ENCODE measurements at regions not wholly inside any gene's neighbourhood (a gene's known extent, or its start where the extent isn't known, plus 50 kb on each side); places are given as distances from the start of the nearest gene placed in this dataset.

DNA sequence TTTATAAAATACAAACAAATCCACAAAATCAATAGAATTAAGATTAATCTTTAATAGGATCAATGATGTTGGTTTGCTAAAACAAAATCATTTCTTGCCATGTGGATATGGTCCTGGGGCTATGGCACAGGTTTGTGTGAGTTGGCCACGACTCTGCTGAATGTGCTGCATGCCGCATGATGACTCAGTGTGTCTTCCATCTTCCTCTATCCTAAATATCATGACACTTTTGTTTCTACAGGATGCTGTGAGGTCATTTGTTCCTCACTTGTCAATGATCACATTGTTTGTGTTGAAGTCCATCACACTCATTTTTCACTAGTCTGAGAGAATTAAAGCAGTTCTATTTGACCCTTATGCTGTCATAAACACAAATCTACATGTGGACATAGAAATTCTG is 167.2 kb upstream of the ZBED5 start:
- Histone ChIP-seq H3K9ac (ENCODE audit: low read depth in 1 of 3, low read length in 3 of 3) (no peak overlapping the region), H3K9me3 (ENCODE audit: control insufficient read depth in 3 of 3, low read length in 3 of 3) (no peaks in the 10 kb centered on the region), H3K4me3 (ENCODE audit: low read length in 3 of 3) (no peak overlapping the region), H3K27me3 (ENCODE audit: control insufficient read depth in 3 of 3, insufficient read depth in 3 of 3, low read length in 3 of 3) (no peaks in the 10 kb centered on the region), H3K27ac (ENCODE audit: low read depth, low read length) (no peak overlapping the region), H3K4me1 (ENCODE audit: control insufficient read depth in 3 of 3, insufficient read depth in 3 of 3, low read length in 3 of 3) (peaks cover 0 to 5% (median 0%) of the 10 kb centered on the region in 3 donors), H3K36me3 (ENCODE audit: control insufficient read depth in 3 of 3, insufficient read depth in 3 of 3, low read length in 3 of 3) (no peaks in the 10 kb centered on the region)

DNA sequence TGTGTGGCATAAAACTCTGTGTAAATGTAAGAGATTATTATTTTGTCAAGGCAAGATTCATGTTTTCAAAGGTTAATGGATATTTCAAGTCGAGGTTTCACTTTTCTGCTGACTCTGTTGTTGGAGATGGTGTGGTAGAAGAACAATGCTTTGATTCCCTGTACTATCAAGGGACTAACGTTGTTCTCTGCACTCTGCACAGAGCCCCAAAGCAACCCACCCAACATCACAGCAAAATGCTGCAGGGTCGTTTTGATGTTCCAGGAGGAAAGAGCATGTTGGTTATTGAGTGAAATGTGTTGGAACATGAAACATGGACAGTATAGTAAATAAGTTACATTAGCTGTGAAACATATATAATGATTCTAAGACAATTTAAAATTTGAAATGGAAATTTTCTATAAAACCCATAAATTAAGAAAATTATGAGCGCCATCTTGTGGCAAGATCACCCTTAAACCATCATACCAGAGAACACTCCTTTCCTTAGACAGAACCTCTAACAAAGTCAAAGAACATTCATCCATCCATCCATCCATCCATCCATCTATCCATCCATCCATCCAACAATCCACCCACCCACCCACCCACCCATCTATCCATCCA is 164.4 kb upstream of the ZBED5 start:
- H3K27me3 ChIP-seq (ENCODE audit: control insufficient read depth in 3 of 3, insufficient read depth in 3 of 3, low read length in 3 of 3), result no peaks in the 10 kb centered on the region
- H3K9me3 ChIP-seq (ENCODE audit: control insufficient read depth in 3 of 3, low read length in 3 of 3), result no peaks in the 10 kb centered on the region
- H3K36me3 ChIP-seq (ENCODE audit: control insufficient read depth in 3 of 3, insufficient read depth in 3 of 3, low read length in 3 of 3), result no peaks in the 10 kb centered on the region
- H3K27ac ChIP-seq (ENCODE audit: low read depth, low read length), result no peak overlapping the region
- peaks cover 0 to 5% (median 0%) of the 10 kb centered on the region in 3 donors for H3K4me1 ChIP-seq (ENCODE audit: control insufficient read depth in 3 of 3, insufficient read depth in 3 of 3, low read length in 3 of 3)
- no peak overlapping the region for H3K9ac ChIP-seq (ENCODE audit: low read depth in 1 of 3, low read length in 3 of 3)
- H3K4me3 ChIP-seq (ENCODE audit: low read length in 3 of 3), result no peak overlapping the region

DNA sequence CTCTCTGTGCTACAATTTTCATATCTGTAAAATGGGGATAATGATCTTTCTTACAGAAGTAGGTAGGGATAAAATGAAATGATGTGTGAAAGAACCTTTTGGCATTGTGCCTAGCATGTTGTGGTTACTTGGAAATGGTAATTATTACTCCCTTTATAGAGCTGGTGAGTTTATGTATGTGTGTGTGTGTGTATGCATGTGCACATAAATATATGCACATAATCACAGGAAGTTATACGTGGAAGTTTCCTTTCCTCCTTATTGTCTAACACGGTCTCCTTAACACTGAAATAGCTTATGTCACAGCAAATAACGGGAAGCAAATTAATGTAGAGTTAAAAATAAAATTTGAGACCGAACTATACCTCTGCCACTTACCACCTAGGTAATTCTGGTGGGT is 163.7 kb upstream of the ZBED5 start:
- no peak overlapping the region for H3K4me3 ChIP-seq (ENCODE audit: low read length in 3 of 3)
- H3K9me3 ChIP-seq (ENCODE audit: control insufficient read depth in 3 of 3, low read length in 3 of 3), result no peaks in the 10 kb centered on the region
- H3K4me1 ChIP-seq (ENCODE audit: control insufficient read depth in 3 of 3, insufficient read depth in 3 of 3, low read length in 3 of 3), result peaks cover 0 to 5% (median 0%) of the 10 kb centered on the region in 3 donors
- H3K9ac ChIP-seq (ENCODE audit: low read depth in 1 of 3, low read length in 3 of 3), result no peak overlapping the region
- no peaks in the 10 kb centered on the region for H3K27me3 ChIP-seq (ENCODE audit: control insufficient read depth in 3 of 3, insufficient read depth in 3 of 3, low read length in 3 of 3)
- H3K27ac ChIP-seq (ENCODE audit: low read depth, low read length), result no peak overlapping the region
- no peaks in the 10 kb centered on the region for H3K36me3 ChIP-seq (ENCODE audit: control insufficient read depth in 3 of 3, insufficient read depth in 3 of 3, low read length in 3 of 3)

DNA sequence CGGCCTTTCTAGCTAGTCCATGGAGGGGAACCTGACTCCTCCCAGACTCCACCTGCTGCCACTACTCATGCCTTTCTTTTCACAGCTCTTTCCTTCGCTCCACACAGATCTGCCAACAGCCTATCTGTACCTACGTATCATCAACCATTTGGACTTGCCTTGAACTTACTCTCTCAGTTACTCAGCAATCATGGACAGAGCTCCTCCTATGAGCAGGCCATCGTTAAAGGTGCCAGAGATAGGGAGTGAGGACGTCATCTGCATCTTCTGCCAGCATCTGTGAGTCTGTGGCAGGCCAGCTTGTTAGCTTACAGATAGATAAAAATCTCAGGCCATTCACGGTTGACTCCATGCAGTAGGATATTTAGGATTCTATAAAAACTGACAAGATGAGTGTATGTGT is 162.9 kb upstream of the ZBED5 start:
- no peak overlapping the region for H3K9ac ChIP-seq (ENCODE audit: low read depth in 1 of 3, low read length in 3 of 3)
- H3K27ac ChIP-seq (ENCODE audit: low read depth, low read length), result no peak overlapping the region
- no peaks in the 10 kb centered on the region for H3K9me3 ChIP-seq (ENCODE audit: control insufficient read depth in 3 of 3, low read length in 3 of 3)
- peaks cover 0 to 5% (median 0%) of the 10 kb centered on the region in 3 donors for H3K4me1 ChIP-seq (ENCODE audit: control insufficient read depth in 3 of 3, insufficient read depth in 3 of 3, low read length in 3 of 3)
- H3K4me3 ChIP-seq (ENCODE audit: low read length in 3 of 3), result no peak overlapping the region
- H3K36me3 ChIP-seq (ENCODE audit: control insufficient read depth in 3 of 3, insufficient read depth in 3 of 3, low read length in 3 of 3), result no peaks in the 10 kb centered on the region
- H3K27me3 ChIP-seq (ENCODE audit: control insufficient read depth in 3 of 3, insufficient read depth in 3 of 3, low read length in 3 of 3), result no peaks in the 10 kb centered on the region

DNA sequence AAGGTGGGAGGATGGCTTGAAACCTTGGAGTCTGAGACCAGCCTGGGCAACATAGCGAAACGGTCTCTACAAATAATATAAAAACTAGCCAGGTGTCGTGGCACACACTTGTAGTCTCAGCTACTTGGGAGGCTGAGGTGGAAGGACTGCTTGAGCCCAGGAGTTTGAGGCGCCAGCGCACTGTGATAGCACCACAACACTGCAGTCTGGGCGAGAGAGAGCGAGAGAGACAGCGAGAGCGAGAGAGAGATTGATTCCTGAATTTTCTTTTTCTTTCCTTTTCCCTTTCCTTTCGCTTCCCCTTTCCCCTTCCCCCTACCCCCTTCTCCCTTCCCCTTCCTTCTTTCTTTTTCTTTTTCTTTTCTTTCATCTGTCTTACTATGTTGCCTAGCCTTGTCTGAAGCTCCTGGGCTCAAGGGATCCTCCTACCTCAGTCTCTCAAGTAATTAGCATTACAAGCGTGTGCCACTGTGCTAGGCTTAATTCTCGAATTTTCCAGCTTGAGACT is 162.4 kb upstream of the ZBED5 start:
- Histone ChIP-seq H3K9me3 (ENCODE audit: control insufficient read depth in 3 of 3, low read length in 3 of 3) (no peaks in the 10 kb centered on the region), H3K27me3 (ENCODE audit: control insufficient read depth in 3 of 3, insufficient read depth in 3 of 3, low read length in 3 of 3) (no peaks in the 10 kb centered on the region), H3K4me1 (ENCODE audit: control insufficient read depth in 3 of 3, insufficient read depth in 3 of 3, low read length in 3 of 3) (peaks cover 0 to 5% (median 0%) of the 10 kb centered on the region in 3 donors), H3K9ac (ENCODE audit: low read depth in 1 of 3, low read length in 3 of 3) (no peak overlapping the region), H3K4me3 (ENCODE audit: low read length in 3 of 3) (no peak overlapping the region), H3K36me3 (ENCODE audit: control insufficient read depth in 3 of 3, insufficient read depth in 3 of 3, low read length in 3 of 3) (no peaks in the 10 kb centered on the region), H3K27ac (ENCODE audit: low read depth, low read length) (no peak overlapping the region)

DNA sequence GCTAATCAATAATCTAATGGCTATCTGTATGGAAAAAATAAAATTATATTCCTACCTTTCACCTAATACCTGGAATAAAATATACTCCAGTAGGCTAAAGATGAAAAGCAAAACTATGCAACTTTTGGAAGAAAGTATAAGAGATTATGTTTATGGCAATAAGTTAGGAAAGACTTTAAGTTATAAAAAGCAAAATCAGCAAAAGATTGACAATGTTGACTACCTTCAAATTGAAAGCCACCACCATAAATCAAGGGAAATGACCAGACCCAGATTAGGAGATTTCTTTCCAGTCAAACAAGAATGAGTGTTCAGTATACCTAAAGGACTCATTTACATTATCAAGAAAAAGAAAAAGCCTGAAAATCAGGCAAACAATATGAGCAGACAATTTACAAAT is 159.1 kb upstream of the ZBED5 start:
- Histone ChIP-seq H3K9me3 (ENCODE audit: control insufficient read depth in 3 of 3, low read length in 3 of 3) (no peaks in the 10 kb centered on the region), H3K9ac (ENCODE audit: low read depth in 1 of 3, low read length in 3 of 3) (no peak overlapping the region), H3K36me3 (ENCODE audit: control insufficient read depth in 3 of 3, insufficient read depth in 3 of 3, low read length in 3 of 3) (no peaks in the 10 kb centered on the region), H3K4me3 (ENCODE audit: low read length in 3 of 3) (no peak overlapping the region), H3K27ac (ENCODE audit: low read depth, low read length) (no peak overlapping the region), H3K27me3 (ENCODE audit: control insufficient read depth in 3 of 3, insufficient read depth in 3 of 3, low read length in 3 of 3) (no peaks in the 10 kb centered on the region), H3K4me1 (ENCODE audit: control insufficient read depth in 3 of 3, insufficient read depth in 3 of 3, low read length in 3 of 3) (peaks cover 0 to 5% (median 0%) of the 10 kb centered on the region in 3 donors)

DNA sequence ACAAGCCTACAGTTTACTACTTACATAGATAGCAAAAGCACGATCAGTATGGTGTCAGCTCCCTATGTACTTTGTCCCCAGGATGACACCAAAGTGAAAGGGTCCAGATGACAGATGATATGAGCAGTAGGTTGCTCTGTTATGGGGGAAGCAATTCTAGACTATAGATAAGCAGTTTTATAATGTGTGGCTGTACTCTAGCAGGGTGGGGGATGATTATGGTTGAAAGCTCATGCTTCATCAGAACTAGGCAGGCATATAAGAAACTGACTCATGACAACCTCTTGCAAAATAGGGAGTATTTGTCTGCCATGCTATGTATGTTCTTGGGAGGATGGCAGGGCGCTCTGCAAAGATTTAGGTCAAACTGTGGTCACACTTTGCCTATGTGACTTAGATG is 158.2 kb upstream of the ZBED5 start:
- Histone ChIP-seq H3K4me1 (ENCODE audit: control insufficient read depth in 3 of 3, insufficient read depth in 3 of 3, low read length in 3 of 3) (peaks cover 0 to 5% (median 0%) of the 10 kb centered on the region in 3 donors), H3K27me3 (ENCODE audit: control insufficient read depth in 3 of 3, insufficient read depth in 3 of 3, low read length in 3 of 3) (peaks cover 0 to under 1% (median 0%) of the 10 kb centered on the region in 3 donors), H3K36me3 (ENCODE audit: control insufficient read depth in 3 of 3, insufficient read depth in 3 of 3, low read length in 3 of 3) (no peaks in the 10 kb centered on the region), H3K4me3 (ENCODE audit: low read length in 3 of 3) (no peak overlapping the region), H3K27ac (ENCODE audit: low read depth, low read length) (no peak overlapping the region), H3K9ac (ENCODE audit: low read depth in 1 of 3, low read length in 3 of 3) (no peak overlapping the region), H3K9me3 (ENCODE audit: control insufficient read depth in 3 of 3, low read length in 3 of 3) (no peaks in the 10 kb centered on the region)

DNA sequence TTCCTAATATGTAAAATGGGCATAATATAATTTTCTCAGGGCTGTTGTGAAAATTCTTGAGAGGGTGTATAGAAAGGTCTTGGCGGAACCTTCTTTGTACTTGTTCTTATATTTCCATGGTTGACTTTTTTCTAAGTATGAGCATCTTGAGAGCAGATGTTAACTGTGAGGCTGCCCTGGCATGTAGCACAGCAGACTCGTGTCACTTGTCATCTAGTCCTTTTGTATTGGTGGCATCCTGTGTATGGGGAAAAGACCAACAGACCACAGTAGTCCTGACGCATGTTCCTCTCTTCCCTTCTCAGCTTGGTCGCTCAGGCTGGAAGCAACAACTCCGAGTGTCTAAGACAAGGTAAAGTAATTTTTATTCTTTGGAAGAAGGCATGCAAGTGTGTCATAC is 153.8 kb upstream of the ZBED5 start:
- peaks cover 0 to 5% (median 0%) of the 10 kb centered on the region in 3 donors for H3K27me3 ChIP-seq (ENCODE audit: control insufficient read depth in 3 of 3, insufficient read depth in 3 of 3, low read length in 3 of 3)
- no peak overlapping the region for H3K27ac ChIP-seq (ENCODE audit: low read depth, low read length)
- no peaks in the 10 kb centered on the region for H3K9me3 ChIP-seq (ENCODE audit: control insufficient read depth in 3 of 3, low read length in 3 of 3)
- H3K4me3 ChIP-seq (ENCODE audit: low read length in 3 of 3), result no peak overlapping the region
- H3K4me1 ChIP-seq (ENCODE audit: control insufficient read depth in 3 of 3, insufficient read depth in 3 of 3, low read length in 3 of 3), result peaks cover 0 to 4% (median 3%) of the 10 kb centered on the region in 3 donors
- H3K9ac ChIP-seq (ENCODE audit: low read depth in 1 of 3, low read length in 3 of 3), result no peak overlapping the region
- no peaks in the 10 kb centered on the region for H3K36me3 ChIP-seq (ENCODE audit: control insufficient read depth in 3 of 3, insufficient read depth in 3 of 3, low read length in 3 of 3)

DNA sequence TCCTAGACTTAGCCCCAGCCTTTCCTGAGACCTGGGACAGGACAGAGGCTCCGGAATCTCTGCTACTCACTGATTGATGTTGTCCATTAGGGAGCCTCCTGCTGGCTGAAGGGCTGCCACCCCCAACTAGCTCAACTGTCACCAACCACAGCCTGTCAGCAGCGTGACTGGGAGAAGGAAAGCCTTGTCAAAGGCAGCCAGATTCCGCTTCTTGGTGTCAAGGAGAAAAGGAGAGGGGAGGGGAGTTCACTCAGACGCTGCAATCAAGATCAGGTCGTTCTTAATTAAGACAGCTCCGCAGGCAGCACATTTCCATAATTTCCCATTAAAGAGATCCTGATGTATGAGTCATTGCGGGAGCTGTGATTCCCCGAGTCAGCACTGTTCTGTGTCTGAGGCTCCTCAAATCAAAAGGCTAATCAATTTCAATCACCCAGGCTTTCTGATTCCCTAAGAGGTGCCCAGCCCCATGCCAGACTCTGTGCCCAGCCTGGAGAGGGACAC is 152.8 kb upstream of the ZBED5 start:
- Histone ChIP-seq H3K4me3 (ENCODE audit: low read length in 3 of 3) (no peak overlapping the region), H3K4me1 (ENCODE audit: control insufficient read depth in 3 of 3, insufficient read depth in 3 of 3, low read length in 3 of 3) (peaks cover 0 to 4% (median 3%) of the 10 kb centered on the region in 3 donors), H3K9ac (ENCODE audit: low read depth in 1 of 3, low read length in 3 of 3) (no peak overlapping the region), H3K36me3 (ENCODE audit: control insufficient read depth in 3 of 3, insufficient read depth in 3 of 3, low read length in 3 of 3) (no peaks in the 10 kb centered on the region), H3K9me3 (ENCODE audit: control insufficient read depth in 3 of 3, low read length in 3 of 3) (no peaks in the 10 kb centered on the region), H3K27ac (ENCODE audit: low read depth, low read length) (no peak overlapping the region), H3K27me3 (ENCODE audit: control insufficient read depth in 3 of 3, insufficient read depth in 3 of 3, low read length in 3 of 3) (peaks cover 0 to 5% (median 0%) of the 10 kb centered on the region in 3 donors)

DNA sequence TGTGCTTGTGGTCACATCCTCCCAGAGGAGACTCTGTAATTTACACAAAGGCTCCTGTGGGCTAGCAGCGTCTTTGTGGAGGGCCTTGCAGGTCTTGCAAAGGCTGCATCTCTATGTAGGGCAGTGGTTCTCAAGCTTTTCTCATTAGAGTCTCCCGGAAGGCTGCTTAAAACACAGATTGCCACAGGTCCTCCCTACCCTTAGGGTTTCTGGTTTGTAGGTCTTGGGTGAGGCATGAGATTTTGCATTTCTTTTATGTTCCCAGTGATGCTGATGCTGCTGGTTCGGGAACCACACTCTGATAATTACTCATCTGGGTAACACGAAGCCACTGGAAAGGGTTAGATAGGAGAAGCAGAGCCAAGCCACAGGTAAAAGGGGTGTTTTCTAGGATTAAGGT is 151.3 kb upstream of the ZBED5 start:
- H3K9me3 ChIP-seq (ENCODE audit: control insufficient read depth in 3 of 3, low read length in 3 of 3), result no peaks in the 10 kb centered on the region

More for the DNA sequence above, 151.3 kb upstream of the ZBED5 start:
- Histone ChIP-seq H3K36me3 (ENCODE audit: control insufficient read depth in 3 of 3, insufficient read depth in 3 of 3, low read length in 3 of 3) (no peaks in the 10 kb centered on the region), H3K4me3 (ENCODE audit: low read length in 3 of 3) (no peak overlapping the region), H3K4me1 (ENCODE audit: control insufficient read depth in 3 of 3, insufficient read depth in 3 of 3, low read length in 3 of 3) (peaks cover 0 to 4% (median 3%) of the 10 kb centered on the region in 3 donors), H3K27me3 (ENCODE audit: control insufficient read depth in 3 of 3, insufficient read depth in 3 of 3, low read length in 3 of 3) (peaks cover 0 to 5% (median 0%) of the 10 kb centered on the region in 3 donors), H3K9ac (ENCODE audit: low read depth in 1 of 3, low read length in 3 of 3) (no peak overlapping the region), H3K27ac (ENCODE audit: low read depth, low read length) (no peak overlapping the region)
